ENCODE measurements at regions not wholly inside any gene's neighbourhood (a gene's known extent, or its start where the extent isn't known, plus 50 kb on each side); places are given as distances from the start of the nearest gene placed in this dataset. TPM values are rescaled to one million over a fixed set of nuclear protein-coding genes. Genes with fewer than 3 reads are reported as not detected.
A peak's percentile ranks its signal among the peaks of the same experiment; 100 is the strongest.

- H3K36me3 ChIP-seq (ENCODE audit: insufficient read depth, low read length), result no peaks in the 10 kb centered on the region
- no TSS peak for BruUV-seq (replicated peaks)
- no peaks in the 10 kb centered on the region for H3K79me2 ChIP-seq (ENCODE audit: insufficient read depth, low read depth, low read length)
- no peak overlapping the region for H3K4me3 ChIP-seq (ENCODE audit: low read depth, low read length, poor library complexity, severe bottlenecking)
- no peaks in the 10 kb centered on the region for H3K9me3 ChIP-seq (ENCODE audit: low read length)
- H3K4me2 ChIP-seq (ENCODE audit: low read length), result no peak overlapping the region
- ChIA-PET POLR2A (no interaction called here), CTCF (ENCODE audit: unreplicated experiment) (no interaction called here)
- DNase-seq (ENCODE audit: low spot score), result no peak
- intact Hi-C loops (cut with micrococcal nuclease; ENCODE audit: unreplicated experiment), result no loop called here
- no peaks in the 10 kb centered on the region for H3K9me2 ChIP-seq (ENCODE audit: insufficient read depth, low read length)
- TF ChIP-seq CTCF (conservative IDR thresholded peaks at IDR 0.05; ENCODE audit: low read length), result no peak
- no peak for TF ChIP-seq EZH2phosphoT487 (IDR thresholded peaks at IDR 0.05; ENCODE audit: borderline replicate concordance, low read depth, low read length)
- H3K4me1 ChIP-seq (ENCODE audit: insufficient read depth, low read length, poor library complexity, severe bottlenecking), result no peaks in the 10 kb centered on the region
- no peaks in the 10 kb centered on the region for H4K20me1 ChIP-seq (ENCODE audit: insufficient read depth, low read length)
- no peak overlapping the region for H3K27ac ChIP-seq (ENCODE audit: low read depth, low read length, poor library complexity, severe bottlenecking)
- no peak overlapping the region for H2AFZ ChIP-seq (ENCODE audit: low read length)
These were observed 67.4 kb upstream of the EPHA5 start for GRCh38 chr4:65737672-65738071.

GRCh38 chr4:65724973-65725372 is 54.7 kb upstream of the EPHA5 start:
- Histone ChIP-seq H3K4me3 (ENCODE audit: low read depth, low read length, poor library complexity, severe bottlenecking) (no peak overlapping the region), H3K4me2 (ENCODE audit: low read length) (no peak overlapping the region), H3K27ac (ENCODE audit: low read depth, low read length, poor library complexity, severe bottlenecking) (no peak overlapping the region), H2AFZ (ENCODE audit: low read length) (no peak overlapping the region), H3K79me2 (ENCODE audit: insufficient read depth, low read depth, low read length) (no peaks in the 10 kb centered on the region), H4K20me1 (ENCODE audit: insufficient read depth, low read length) (no peaks in the 10 kb centered on the region), H3K4me1 (ENCODE audit: insufficient read depth, low read length, poor library complexity, severe bottlenecking) (no peaks in the 10 kb centered on the region), H3K9me3 (ENCODE audit: low read length) (no peaks in the 10 kb centered on the region), H3K9me2 (ENCODE audit: insufficient read depth, low read length) (no peaks in the 10 kb centered on the region), H3K36me3 (ENCODE audit: insufficient read depth, low read length) (no peaks in the 10 kb centered on the region)
- POLR2A ChIA-PET, result no interaction called here
- TF ChIP-seq CTCF (conservative IDR thresholded peaks at IDR 0.05; ENCODE audit: low read length) (no peak), EZH2phosphoT487 (IDR thresholded peaks at IDR 0.05; ENCODE audit: borderline replicate concordance, low read depth, low read length) (no peak)
- intact Hi-C loops (cut with micrococcal nuclease; ENCODE audit: unreplicated experiment), result no loop called here
- no peak for DNase-seq (ENCODE audit: low spot score)
- BruUV-seq (replicated peaks), result no TSS peak
- CTCF ChIA-PET (ENCODE audit: unreplicated experiment), result no interaction called here

Small RNA genes in the stretch of these regions (microRNA-seq; reads per million reads assigned to microRNA genes)
- gene MIR1269A (ENCODE audit: borderline replicate concordance), result not detected

Small RNA genes in the stretch of these regions (small RNA-seq; reads per million reads assigned to genes)
- gene MIR1269A, result not detected
- 2.7 reads per million, percentile 83 among the genes with 10 or more reads in this experiment for gene RNU2-40P
- not detected for gene RNU6-699P

Data from OCI-LY7 (cell line).